Smooth muscle cell (in vitro differentiated cells): ENCODE measurements at regions not wholly inside any gene's neighbourhood (a gene's known extent, or its start where the extent isn't known, plus 50 kb on each side); places are given as distances from the start of the nearest gene placed in this dataset.

Experiments used
- DNase-seq: peaks from one replicate; lab custom pipeline; 2025; ENCODE audit not compliant: unreplicated experiment; lab: John Stamatoyannopoulos, UW
- H2AFZ ChIP-seq: fragments of 200-600 bp; sonication (generic); 2 replicates; pipeline ENCODE4 v1.6.0; 2016; ENCODE audit warnings: antibody characterized with exemption, low read depth, mild to moderate bottlenecking
- H3F3A ChIP-seq: fragments of 200-600 bp; sonication (generic); 2 replicates; pipeline ENCODE4 v1.6.0; 2017; ENCODE audit warnings: antibody characterized with exemption, low read depth
- H3K27ac ChIP-seq: fragments of 200-600 bp; sonication (generic); 2 replicates; pipeline ENCODE4 v1.5.1; 2016; ENCODE audit warnings: low read depth, mild to moderate bottlenecking
- H3K27me3 ChIP-seq: fragments of 200-600 bp; sonication (generic); 2 replicates; pipeline ENCODE4 v1.6.1; 2016; ENCODE audit warnings: low read depth, mild to moderate bottlenecking
- H3K36me3 ChIP-seq: fragments of 200-600 bp; sonication (generic); 2 replicates; pipeline ENCODE4 v1.5.1; 2016; ENCODE audit warnings: low read depth
- H3K4me1 ChIP-seq: fragments of 200-600 bp; sonication (generic); 2 replicates; pipeline ENCODE4 v1.5.1; 2016; ENCODE audit warnings: low read depth
- H3K4me2 ChIP-seq: fragments of 200-600 bp; sonication (generic); 2 replicates; pipeline ENCODE4 v1.6.0; 2016; ENCODE audit warnings: mild to moderate bottlenecking
- H3K4me3 ChIP-seq: fragments of 200-600 bp; sonication (generic); 2 replicates; pipeline ENCODE4 v1.5.1; 2016; ENCODE audit warnings: mild to moderate bottlenecking
- H3K79me2 ChIP-seq: fragments of 200-600 bp; sonication (generic); 2 replicates; pipeline ENCODE4 v1.6.0; 2016; ENCODE audit warnings: low read depth, mild to moderate bottlenecking
- H3K9ac ChIP-seq: fragments of 200-600 bp; sonication (generic); 2 replicates; pipeline ENCODE4 v1.6.0; 2016; ENCODE audit warnings: low read depth
- H3K9me3 ChIP-seq: fragments of 200-600 bp; sonication (generic); replicated peaks from 2 replicates; pipeline ENCODE4 v1.5.1; 2016; ENCODE audit warnings: low read depth
- H4K20me1 ChIP-seq: fragments of 200-600 bp; sonication (generic); 2 replicates; pipeline ENCODE4 v1.6.0; 2016; ENCODE audit warnings: low read depth
- CTCF ChIP-seq: fragments of 200-600 bp; sonication (generic); IDR thresholded peaks from 2 replicates; pipeline ENCODE4 v1.5.1; 2017; ENCODE audit warnings: borderline replicate concordance, mild to moderate bottlenecking, antibody characterized with exemption; ENCODE audit not compliant: insufficient read depth, poor library complexity, severe bottlenecking
- WGBS: methylation state at CpG from one replicate; pipeline ENCODE4 v1.1.7; 2016; ENCODE audit warnings: low lambda C conversion rate; 5-methylcytosine and 5-hydroxymethylcytosine counted together

- DNase-seq, result no peak
- 77% methylated on average over 1 of the region's 1 CpG for WGBS
- H3K9ac ChIP-seq, result no peak overlapping the region
- H3K79me2 ChIP-seq, result no peaks in the 10 kb centered on the region
- H3K4me1 ChIP-seq, result no peaks in the 10 kb centered on the region
- H3K27me3 ChIP-seq, result no peaks in the 10 kb centered on the region
- no peak overlapping the region for H3K4me2 ChIP-seq
- no peak overlapping the region for H2AFZ ChIP-seq
- H3K9me3 ChIP-seq, result peaks cover 12% of the 10 kb centered on the region
- no peak for TF ChIP-seq CTCF
- H3K36me3 ChIP-seq, result no peaks in the 10 kb centered on the region
- no peak overlapping the region for H3K4me3 ChIP-seq
- H3F3A ChIP-seq, result no peaks in the 10 kb centered on the region
- no peaks in the 10 kb centered on the region for H4K20me1 ChIP-seq
- no peak overlapping the region for H3K27ac ChIP-seq
Observed at GRCh38 chrX:110881971-110882370, 86.4 kb upstream of the CHRDL1 start.

GRCh38 chrX:110877326-110877725 is 81.7 kb upstream of the CHRDL1 start:
- no peak overlapping the region for H3K4me3 ChIP-seq
- DNase-seq, result no peak
- H3K36me3 ChIP-seq, result no peaks in the 10 kb centered on the region
- no peak for TF ChIP-seq CTCF
- no peak overlapping the region for H3K9ac ChIP-seq
- H2AFZ ChIP-seq, result no peak overlapping the region
- no peak overlapping the region for H3K27ac ChIP-seq
- H3K4me1 ChIP-seq, result no peaks in the 10 kb centered on the region
- no peaks in the 10 kb centered on the region for H3K27me3 ChIP-seq
- H3F3A ChIP-seq, result no peaks in the 10 kb centered on the region
- H4K20me1 ChIP-seq, result no peaks in the 10 kb centered on the region
- no peaks in the 10 kb centered on the region for H3K79me2 ChIP-seq
- no peak overlapping the region for H3K4me2 ChIP-seq
- H3K9me3 ChIP-seq, result peaks cover 12% of the 10 kb centered on the region

- Histone ChIP-seq H3K9ac (no peak overlapping the region), H3K4me3 (no peak overlapping the region), H3K36me3 (no peaks in the 10 kb centered on the region), H3K27ac (no peak overlapping the region), H3K79me2 (no peaks in the 10 kb centered on the region), H3K27me3 (no peaks in the 10 kb centered on the region), H4K20me1 (no peaks in the 10 kb centered on the region), H3K4me1 (no peaks in the 10 kb centered on the region), H3K9me3 (peaks cover 4% of the 10 kb centered on the region), H3F3A (no peaks in the 10 kb centered on the region), H3K4me2 (no peak overlapping the region), H2AFZ (no peak overlapping the region)
- TF ChIP-seq CTCF, result no peak
- 69% methylated on average over 3 of the region's 3 CpGs for WGBS
- no peak for DNase-seq
Observed at GRCh38 chrX:110871839-110872238, 76.2 kb upstream of the CHRDL1 start.

- no peak for TF ChIP-seq CTCF
- H4K20me1 ChIP-seq, result no peaks in the 10 kb centered on the region
- DNase-seq, result no peak
- no peak overlapping the region for H3K4me2 ChIP-seq
- H3K4me1 ChIP-seq, result no peaks in the 10 kb centered on the region
- H3K79me2 ChIP-seq, result no peaks in the 10 kb centered on the region
- no peaks in the 10 kb centered on the region for H3K36me3 ChIP-seq
- no peaks in the 10 kb centered on the region for H3K27me3 ChIP-seq
- no peak overlapping the region for H3K27ac ChIP-seq
- H3F3A ChIP-seq, result no peaks in the 10 kb centered on the region
- no peak overlapping the region for H3K4me3 ChIP-seq
- H2AFZ ChIP-seq, result no peak overlapping the region
- H3K9ac ChIP-seq, result no peak overlapping the region
- WGBS, result 56% methylated on average over 2 of the region's 2 CpGs
- peaks cover 4% of the 10 kb centered on the region for H3K9me3 ChIP-seq
Observed at GRCh38 chrX:110866421-110866820, 70.8 kb upstream of the CHRDL1 start.
